ENCODE measurements at regions not wholly inside any gene's neighbourhood (a gene's known extent, or its start where the extent isn't known, plus 50 kb on each side); places are given as distances from the start of the nearest gene placed in this dataset.

DNA sequence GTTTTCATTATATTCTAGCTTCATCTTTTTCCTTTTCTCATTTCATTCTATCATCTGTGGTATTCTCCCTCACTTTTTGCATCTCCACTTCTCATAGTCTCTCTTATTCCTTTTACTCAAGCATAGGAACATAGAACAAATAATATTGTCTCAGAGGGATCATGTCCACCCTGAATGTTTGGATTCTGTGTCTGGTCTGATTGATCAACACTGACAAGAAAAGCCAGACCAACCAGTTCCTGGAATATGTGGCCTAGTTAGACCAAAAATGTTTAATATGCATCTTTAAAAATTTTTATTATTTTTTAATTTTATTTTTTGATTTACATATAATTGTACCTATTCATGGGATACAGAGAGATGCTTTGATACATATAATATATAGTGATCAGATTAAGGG lies 212.0 kb upstream of the ALCAM start:
- TF ChIP-seq TOX (CRISPR knock-in tag; IDR thresholded peaks at IDR 0.05; ENCODE audit: borderline replicate concordance) (no peak), ZNF8 (CRISPR knock-in tag; IDR thresholded peaks at IDR 0.05) (no peak), ISL1 (CRISPR knock-in tag; IDR thresholded peaks at IDR 0.05) (no peak), TSHZ2 (CRISPR knock-in tag; IDR thresholded peaks at IDR 0.05) (no peak)
- TF ChIP-seq, protein P1, sequence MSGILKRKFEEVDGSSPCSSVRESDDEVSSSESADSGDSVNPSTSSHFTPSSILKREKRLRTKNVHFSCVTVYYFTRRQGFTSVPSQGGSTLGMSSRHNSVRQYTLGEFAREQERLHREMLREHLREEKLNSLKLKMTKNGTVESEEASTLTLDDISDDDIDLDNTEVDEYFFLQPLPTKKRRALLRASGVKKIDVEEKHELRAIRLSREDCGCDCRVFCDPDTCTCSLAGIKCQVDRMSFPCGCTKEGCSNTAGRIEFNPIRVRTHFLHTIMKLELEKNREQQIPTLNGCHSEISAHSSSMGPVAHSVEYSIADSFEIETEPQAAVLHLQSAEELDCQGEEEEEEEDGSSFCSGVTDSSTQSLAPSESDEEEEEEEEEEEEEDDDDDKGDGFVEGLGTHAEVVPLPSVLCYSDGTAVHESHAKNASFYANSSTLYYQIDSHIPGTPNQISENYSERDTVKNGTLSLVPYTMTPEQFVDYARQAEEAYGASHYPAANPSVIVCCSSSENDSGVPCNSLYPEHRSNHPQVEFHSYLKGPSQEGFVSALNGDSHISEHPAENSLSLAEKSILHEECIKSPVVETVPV (CRISPR knock-in tag; IDR thresholded peaks at IDR 0.05), result no peak
